ENCODE measurements at regions not wholly inside any gene's neighbourhood (a gene's known extent, or its start where the extent isn't known, plus 50 kb on each side); places are given as distances from the start of the nearest gene placed in this dataset.
"Not testable (repeated sequence)": the region's sequence is repeated elsewhere in the genome, so short reads cannot be mapped to it uniquely, and the experiment has no call there.

GRCh38 chr18:104264-104663 is 54.1 kb upstream of the USP14 start:
- DNase-seq = peak; percentile 46
- not testable (repeated sequence) for H3K27me3 Mint-ChIP-seq (ENCODE audit: insufficient read depth); H3K4me1 Mint-ChIP-seq (ENCODE audit: low read depth); H3K4me3 Mint-ChIP-seq; H3K36me3 Mint-ChIP-seq (ENCODE audit: low read depth); H3K27ac Mint-ChIP-seq
- H3K9me3 Mint-ChIP-seq = peaks cover 21% of the 10 kb centered on the region

DNA sequence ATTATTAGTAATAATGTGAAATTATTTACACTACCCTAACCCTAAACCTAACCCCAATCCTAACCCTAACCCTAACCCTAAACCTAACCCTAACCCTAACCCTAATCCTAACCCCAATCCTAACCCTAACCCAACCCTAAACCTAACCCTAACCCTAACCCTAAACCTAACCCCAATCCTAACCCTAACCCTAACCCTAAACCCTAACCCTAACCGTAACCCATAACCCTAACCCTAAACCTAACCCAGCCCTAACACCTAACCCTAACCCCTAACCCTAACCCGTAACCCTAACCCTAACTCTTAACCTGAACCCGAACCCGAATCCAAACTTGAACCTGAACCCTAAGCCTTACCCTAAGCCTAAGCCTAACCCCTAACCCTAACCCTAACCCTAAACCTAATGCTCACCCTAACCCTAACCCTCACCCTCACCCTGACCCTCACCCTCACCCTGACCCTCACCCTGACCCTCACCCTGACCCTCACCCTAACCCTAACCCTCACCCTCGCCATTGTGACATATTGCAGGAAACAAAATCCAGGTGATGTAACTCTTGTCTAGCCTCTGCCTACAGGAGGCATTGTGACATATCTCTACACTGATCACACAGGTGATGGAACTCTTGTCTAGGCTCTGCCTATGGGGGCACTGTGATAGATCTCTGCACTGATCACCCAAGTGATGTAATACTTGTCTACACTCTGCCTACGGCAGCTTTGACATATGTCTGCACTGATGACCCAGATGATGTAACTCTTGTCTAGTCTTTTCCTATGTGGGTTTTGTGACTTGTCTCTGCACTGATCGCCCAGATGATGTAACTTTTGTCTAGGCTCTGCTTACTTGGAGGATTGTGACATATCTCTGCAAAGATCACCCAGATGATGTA is 53.0 kb upstream of the USP14 start:
- not testable (repeated sequence) for H3K27me3 Mint-ChIP-seq (ENCODE audit: insufficient read depth); H3K27ac Mint-ChIP-seq; H3K36me3 Mint-ChIP-seq (ENCODE audit: low read depth); H3K4me3 Mint-ChIP-seq; H3K4me1 Mint-ChIP-seq (ENCODE audit: low read depth)
- H3K9me3 Mint-ChIP-seq = peaks cover 31% of the 10 kb centered on the region
- DNase-seq = peak; percentile 28

DNA sequence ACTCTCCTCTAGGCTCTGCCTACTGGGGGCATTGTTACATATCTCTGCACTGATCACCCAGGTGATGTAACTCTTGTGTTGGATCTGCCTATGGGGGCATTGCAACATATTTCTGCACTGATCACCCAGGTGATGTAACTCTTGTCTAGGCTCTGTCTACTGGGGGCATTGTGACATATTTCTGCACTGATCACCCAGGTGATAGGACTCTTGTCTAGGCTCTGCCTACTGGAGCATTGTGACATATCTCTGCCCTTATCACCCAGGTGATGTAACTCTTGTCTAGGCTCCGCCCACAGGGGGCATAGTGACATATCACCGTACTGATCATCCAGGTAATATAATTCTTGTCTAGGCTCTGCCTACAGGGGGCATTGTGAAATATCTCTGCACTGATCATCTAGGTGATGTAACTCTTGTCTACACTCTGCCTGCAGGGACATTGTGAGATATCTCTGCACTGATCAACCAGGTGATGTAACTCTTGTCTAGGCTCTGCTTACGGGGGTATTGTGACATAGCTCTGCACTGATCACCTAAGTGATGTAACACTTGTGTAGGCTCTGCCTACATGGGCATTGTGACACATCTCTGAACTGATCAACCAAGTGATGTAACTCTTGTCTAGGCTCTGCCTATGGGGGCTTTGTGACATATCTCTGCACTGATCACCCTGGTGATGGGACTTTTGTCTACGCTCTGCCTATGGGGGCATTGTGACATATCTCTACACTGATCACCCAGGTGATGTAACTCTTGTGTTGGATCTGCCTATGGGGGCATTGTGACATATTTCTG is 52.1 kb upstream of the USP14 start:
- not testable (repeated sequence) for H3K4me3 Mint-ChIP-seq; H3K27ac Mint-ChIP-seq; DNase-seq; H3K27me3 Mint-ChIP-seq (ENCODE audit: insufficient read depth); H3K36me3 Mint-ChIP-seq (ENCODE audit: low read depth); H3K4me1 Mint-ChIP-seq (ENCODE audit: low read depth)
- peaks cover 36% of the 10 kb centered on the region for H3K9me3 Mint-ChIP-seq

GRCh38 chr18:106868-107384 is 51.4 kb upstream of the USP14 start:
- not testable (repeated sequence) for H3K27me3 Mint-ChIP-seq (ENCODE audit: insufficient read depth); H3K27ac Mint-ChIP-seq; H3K4me3 Mint-ChIP-seq; H3K36me3 Mint-ChIP-seq (ENCODE audit: low read depth); DNase-seq; H3K4me1 Mint-ChIP-seq (ENCODE audit: low read depth)
- peaks cover 36% of the 10 kb centered on the region for H3K9me3 Mint-ChIP-seq

GRCh38 chr18:107464-107863 is 50.9 kb upstream of the USP14 start:
- not testable (repeated sequence) for H3K27ac Mint-ChIP-seq; H3K27me3 Mint-ChIP-seq (ENCODE audit: insufficient read depth); H3K36me3 Mint-ChIP-seq (ENCODE audit: low read depth); DNase-seq; H3K4me1 Mint-ChIP-seq (ENCODE audit: low read depth); H3K4me3 Mint-ChIP-seq
- H3K9me3 Mint-ChIP-seq = peaks cover 36% of the 10 kb centered on the region
- TF ChIP-seq CTCF (IDR thresholded peaks at IDR 0.05) = peak; percentile 21; the same call in 1 of the 2 replicates

GRCh38 chr18:107947-108664 is 50.3 kb upstream of the USP14 start:
- H3K27me3 Mint-ChIP-seq (ENCODE audit: insufficient read depth); DNase-seq; H3K36me3 Mint-ChIP-seq (ENCODE audit: low read depth); H3K27ac Mint-ChIP-seq; H3K4me3 Mint-ChIP-seq; H3K4me1 Mint-ChIP-seq (ENCODE audit: low read depth): not testable (repeated sequence)
- peaks cover 36% of the 10 kb centered on the region for H3K9me3 Mint-ChIP-seq
